Upper lobe of left lung (tissue), 4 donors: ENCODE measurements at regions not wholly inside any gene's neighbourhood (a gene's known extent, or its start where the extent isn't known, plus 50 kb on each side); places are given as distances from the start of the nearest gene placed in this dataset.

ENCODE experiments used
- EP300 ChIP-seq, 4 donors: sonication (generic); formaldehyde crosslinking; IDR thresholded peaks; one replicate each; pipeline ENCODE4 v1.5.1; 2017; ENCODE audit warnings: antibody characterized with exemption in 4 of 4, control low read depth in 2 of 4
- POLR2A ChIP-seq, 4 donors: fragments of 450-650 bp; IDR thresholded peaks; one replicate each; pipeline ENCODE4 v1.5.1; 2016 to 2017; ENCODE audit warnings: antibody characterized with exemption in 4 of 4, mild to moderate bottlenecking in 2 of 4
- POLR2AphosphoS5 ChIP-seq, 2 donors: sonication (generic); formaldehyde crosslinking; IDR thresholded peaks; one replicate each; pipeline ENCODE4 v1.5.1; 2017; ENCODE audit warnings: antibody characterized with exemption in 2 of 2
- TF ChIP-seq, protein P1 (sequence below), 6 experiments: fragments of 450-650 bp in 4 of 6; fragments of 200-600 bp in 2 of 6; sonication (generic) in 2 of 6; IDR thresholded peaks; one replicate each; pipeline ENCODE4 v1.5.1; 2016 to 2019; ENCODE audit warnings: antibody characterized with exemption in 6 of 6

GRCh38 chr4:30614771-30615170 lies 105.4 kb upstream of the PCDH7 start:
- TF ChIP-seq, protein P1, sequence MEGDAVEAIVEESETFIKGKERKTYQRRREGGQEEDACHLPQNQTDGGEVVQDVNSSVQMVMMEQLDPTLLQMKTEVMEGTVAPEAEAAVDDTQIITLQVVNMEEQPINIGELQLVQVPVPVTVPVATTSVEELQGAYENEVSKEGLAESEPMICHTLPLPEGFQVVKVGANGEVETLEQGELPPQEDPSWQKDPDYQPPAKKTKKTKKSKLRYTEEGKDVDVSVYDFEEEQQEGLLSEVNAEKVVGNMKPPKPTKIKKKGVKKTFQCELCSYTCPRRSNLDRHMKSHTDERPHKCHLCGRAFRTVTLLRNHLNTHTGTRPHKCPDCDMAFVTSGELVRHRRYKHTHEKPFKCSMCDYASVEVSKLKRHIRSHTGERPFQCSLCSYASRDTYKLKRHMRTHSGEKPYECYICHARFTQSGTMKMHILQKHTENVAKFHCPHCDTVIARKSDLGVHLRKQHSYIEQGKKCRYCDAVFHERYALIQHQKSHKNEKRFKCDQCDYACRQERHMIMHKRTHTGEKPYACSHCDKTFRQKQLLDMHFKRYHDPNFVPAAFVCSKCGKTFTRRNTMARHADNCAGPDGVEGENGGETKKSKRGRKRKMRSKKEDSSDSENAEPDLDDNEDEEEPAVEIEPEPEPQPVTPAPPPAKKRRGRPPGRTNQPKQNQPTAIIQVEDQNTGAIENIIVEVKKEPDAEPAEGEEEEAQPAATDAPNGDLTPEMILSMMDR (IDR thresholded peaks at IDR 0.05), result no peak
- TF ChIP-seq POLR2A (IDR thresholded peaks at IDR 0.05) (no peak), POLR2AphosphoS5 (IDR thresholded peaks at IDR 0.05) (no peak), EP300 (IDR thresholded peaks at IDR 0.05) (no peak)
